K562 (cell line): ENCODE measurements at regions not wholly inside any gene's neighbourhood (a gene's known extent, or its start where the extent isn't known, plus 50 kb on each side); places are given as distances from the start of the nearest gene placed in this dataset.

Source experiments
- CHD1 ChIP-seq: fragments of 200-600 bp; sonication (generic); IDR thresholded peaks from one replicate; pipeline ENCODE4 v1.6.1; 2012; ENCODE audit warnings: mild to moderate bottlenecking, moderate library complexity, low read length, inconsistent platforms
- TF ChIP-seq, protein P1 (sequence below), 2 experiments: fragments of 450-650 bp; formaldehyde crosslinking in 1 of 2; IDR thresholded peaks; 2 replicates each; pipeline versions ENCODE4 v1.4.0 to v1.6.1; 2014 to 2020; ENCODE audit warnings: mild to moderate bottlenecking in 2 of 2, borderline replicate concordance in 1 of 2, low read depth in 1 of 2
- TF ChIP-seq, protein P2 (sequence below): fragments of 450-650 bp; formaldehyde crosslinking; IDR thresholded peaks from 2 replicates; pipeline ENCODE4 v1.4.0; 2020; ENCODE audit warnings: mild to moderate bottlenecking, mixed read lengths
- TF ChIP-seq, protein P3 (sequence below): sonication (generic); formaldehyde crosslinking; IDR thresholded peaks from 2 replicates; pipeline ENCODE4 v1.4.0; 2020; ENCODE audit warnings: mild to moderate bottlenecking, missing genetic modification reagents
- TF ChIP-seq, protein P4 (sequence below): fragments of 450-650 bp; IDR thresholded peaks from 2 replicates; pipeline ENCODE4 v1.6.1; 2016; ENCODE audit warnings: borderline replicate concordance

DNA sequence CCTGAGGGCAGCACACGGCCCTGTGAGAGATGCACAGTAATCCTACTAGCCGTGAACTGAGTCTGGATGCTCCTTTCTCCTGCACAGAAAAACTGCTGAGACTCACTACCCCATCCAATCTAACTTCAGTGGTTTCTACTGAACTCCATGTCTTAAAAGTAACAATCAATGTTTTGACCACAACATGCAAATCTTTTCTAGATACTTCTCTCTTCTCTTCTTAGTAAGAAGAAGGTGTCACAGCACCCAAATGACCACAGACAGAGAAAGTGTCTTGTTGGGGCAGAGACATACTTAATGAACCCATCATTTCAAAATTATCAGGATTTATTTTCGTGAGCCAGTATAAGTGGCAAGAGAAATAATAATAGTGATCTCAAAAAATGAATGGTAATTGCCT is 285.8 kb upstream of the MEF2C start (continued):
- TF ChIP-seq, protein P1, sequence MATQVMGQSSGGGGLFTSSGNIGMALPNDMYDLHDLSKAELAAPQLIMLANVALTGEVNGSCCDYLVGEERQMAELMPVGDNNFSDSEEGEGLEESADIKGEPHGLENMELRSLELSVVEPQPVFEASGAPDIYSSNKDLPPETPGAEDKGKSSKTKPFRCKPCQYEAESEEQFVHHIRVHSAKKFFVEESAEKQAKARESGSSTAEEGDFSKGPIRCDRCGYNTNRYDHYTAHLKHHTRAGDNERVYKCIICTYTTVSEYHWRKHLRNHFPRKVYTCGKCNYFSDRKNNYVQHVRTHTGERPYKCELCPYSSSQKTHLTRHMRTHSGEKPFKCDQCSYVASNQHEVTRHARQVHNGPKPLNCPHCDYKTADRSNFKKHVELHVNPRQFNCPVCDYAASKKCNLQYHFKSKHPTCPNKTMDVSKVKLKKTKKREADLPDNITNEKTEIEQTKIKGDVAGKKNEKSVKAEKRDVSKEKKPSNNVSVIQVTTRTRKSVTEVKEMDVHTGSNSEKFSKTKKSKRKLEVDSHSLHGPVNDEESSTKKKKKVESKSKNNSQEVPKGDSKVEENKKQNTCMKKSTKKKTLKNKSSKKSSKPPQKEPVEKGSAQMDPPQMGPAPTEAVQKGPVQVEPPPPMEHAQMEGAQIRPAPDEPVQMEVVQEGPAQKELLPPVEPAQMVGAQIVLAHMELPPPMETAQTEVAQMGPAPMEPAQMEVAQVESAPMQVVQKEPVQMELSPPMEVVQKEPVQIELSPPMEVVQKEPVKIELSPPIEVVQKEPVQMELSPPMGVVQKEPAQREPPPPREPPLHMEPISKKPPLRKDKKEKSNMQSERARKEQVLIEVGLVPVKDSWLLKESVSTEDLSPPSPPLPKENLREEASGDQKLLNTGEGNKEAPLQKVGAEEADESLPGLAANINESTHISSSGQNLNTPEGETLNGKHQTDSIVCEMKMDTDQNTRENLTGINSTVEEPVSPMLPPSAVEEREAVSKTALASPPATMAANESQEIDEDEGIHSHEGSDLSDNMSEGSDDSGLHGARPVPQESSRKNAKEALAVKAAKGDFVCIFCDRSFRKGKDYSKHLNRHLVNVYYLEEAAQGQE (IDR thresholded peaks at IDR 0.05; ENCODE audit: borderline replicate concordance) = no peak
- TF ChIP-seq, protein P1 (CRISPR knock-in tag; IDR thresholded peaks at IDR 0.05; ENCODE audit: low read depth) = no peak
- no peak for TF ChIP-seq CHD1
- TF ChIP-seq, protein P2, sequence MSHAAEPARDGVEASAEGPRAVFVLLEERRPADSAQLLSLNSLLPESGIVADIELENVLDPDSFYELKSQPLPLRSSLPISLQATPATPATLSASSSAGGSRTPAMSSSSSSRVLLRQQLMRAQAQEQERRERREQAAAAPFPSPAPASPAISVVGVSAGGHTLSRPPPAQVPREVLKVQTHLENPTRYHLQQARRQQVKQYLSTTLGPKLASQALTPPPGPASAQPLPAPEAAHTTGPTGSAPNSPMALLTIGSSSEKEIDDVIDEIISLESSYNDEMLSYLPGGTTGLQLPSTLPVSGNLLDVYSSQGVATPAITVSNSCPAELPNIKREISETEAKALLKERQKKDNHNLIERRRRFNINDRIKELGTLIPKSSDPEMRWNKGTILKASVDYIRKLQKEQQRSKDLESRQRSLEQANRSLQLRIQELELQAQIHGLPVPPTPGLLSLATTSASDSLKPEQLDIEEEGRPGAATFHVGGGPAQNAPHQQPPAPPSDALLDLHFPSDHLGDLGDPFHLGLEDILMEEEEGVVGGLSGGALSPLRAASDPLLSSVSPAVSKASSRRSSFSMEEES = no peak
- TF ChIP-seq, protein P3, sequence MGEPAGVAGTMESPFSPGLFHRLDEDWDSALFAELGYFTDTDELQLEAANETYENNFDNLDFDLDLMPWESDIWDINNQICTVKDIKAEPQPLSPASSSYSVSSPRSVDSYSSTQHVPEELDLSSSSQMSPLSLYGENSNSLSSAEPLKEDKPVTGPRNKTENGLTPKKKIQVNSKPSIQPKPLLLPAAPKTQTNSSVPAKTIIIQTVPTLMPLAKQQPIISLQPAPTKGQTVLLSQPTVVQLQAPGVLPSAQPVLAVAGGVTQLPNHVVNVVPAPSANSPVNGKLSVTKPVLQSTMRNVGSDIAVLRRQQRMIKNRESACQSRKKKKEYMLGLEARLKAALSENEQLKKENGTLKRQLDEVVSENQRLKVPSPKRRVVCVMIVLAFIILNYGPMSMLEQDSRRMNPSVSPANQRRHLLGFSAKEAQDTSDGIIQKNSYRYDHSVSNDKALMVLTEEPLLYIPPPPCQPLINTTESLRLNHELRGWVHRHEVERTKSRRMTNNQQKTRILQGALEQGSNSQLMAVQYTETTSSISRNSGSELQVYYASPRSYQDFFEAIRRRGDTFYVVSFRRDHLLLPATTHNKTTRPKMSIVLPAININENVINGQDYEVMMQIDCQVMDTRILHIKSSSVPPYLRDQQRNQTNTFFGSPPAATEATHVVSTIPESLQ (CRISPR knock-in tag) = no peak
- TF ChIP-seq, protein P4, sequence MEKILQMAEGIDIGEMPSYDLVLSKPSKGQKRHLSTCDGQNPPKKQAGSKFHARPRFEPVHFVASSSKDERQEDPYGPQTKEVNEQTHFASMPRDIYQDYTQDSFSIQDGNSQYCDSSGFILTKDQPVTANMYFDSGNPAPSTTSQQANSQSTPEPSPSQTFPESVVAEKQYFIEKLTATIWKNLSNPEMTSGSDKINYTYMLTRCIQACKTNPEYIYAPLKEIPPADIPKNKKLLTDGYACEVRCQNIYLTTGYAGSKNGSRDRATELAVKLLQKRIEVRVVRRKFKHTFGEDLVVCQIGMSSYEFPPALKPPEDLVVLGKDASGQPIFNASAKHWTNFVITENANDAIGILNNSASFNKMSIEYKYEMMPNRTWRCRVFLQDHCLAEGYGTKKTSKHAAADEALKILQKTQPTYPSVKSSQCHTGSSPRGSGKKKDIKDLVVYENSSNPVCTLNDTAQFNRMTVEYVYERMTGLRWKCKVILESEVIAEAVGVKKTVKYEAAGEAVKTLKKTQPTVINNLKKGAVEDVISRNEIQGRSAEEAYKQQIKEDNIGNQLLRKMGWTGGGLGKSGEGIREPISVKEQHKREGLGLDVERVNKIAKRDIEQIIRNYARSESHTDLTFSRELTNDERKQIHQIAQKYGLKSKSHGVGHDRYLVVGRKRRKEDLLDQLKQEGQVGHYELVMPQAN = no peak
